Testis (tissue), 2 donors: ENCODE measurements at regions not wholly inside any gene's neighbourhood (a gene's known extent, or its start where the extent isn't known, plus 50 kb on each side); places are given as distances from the start of the nearest gene placed in this dataset.

Experiments
- DNase-seq: peaks from one replicate; pipeline ENCODE4 v3.0.0-alpha.2; 2019
- H3K27ac ChIP-seq, 2 donors: fragments of 200-600 bp; sonication (generic); one replicate each; pipeline ENCODE4 v1.5.1; 2019
- H3K27me3 ChIP-seq: fragments of 200-600 bp; sonication (generic); one replicate; pipeline ENCODE4 v1.5.1; 2019
- H3K36me3 ChIP-seq: fragments of 200-600 bp; sonication (generic); one replicate; pipeline ENCODE4 v1.5.1; 2017; ENCODE audit warnings: low read depth; ENCODE audit errors: missing control alignments
- H3K4me1 ChIP-seq: fragments of 200-600 bp; sonication (generic); one replicate; pipeline ENCODE4 v1.5.1; 2019
- H3K4me3 ChIP-seq, 2 donors: fragments of 200-600 bp; sonication (generic); one replicate each; pipeline ENCODE4 v1.5.1; 2017 to 2019
- H3K9me3 ChIP-seq: fragments of 200-600 bp; sonication (generic); one replicate; pipeline ENCODE4 v1.5.1; 2017
- CTCF ChIP-seq, 3 experiments: fragments of 450-650 bp in 2 of 3; fragments of 200-600 bp in 1 of 3; sonication (generic) in 1 of 3; IDR thresholded peaks; one replicate each; pipeline ENCODE4 v1.5.1; 2016 to 2019; ENCODE audit warnings: antibody characterized with exemption in 3 of 3, mild to moderate bottlenecking in 2 of 3, moderate library complexity in 1 of 3
- POLR2A ChIP-seq: fragments of 450-650 bp; IDR thresholded peaks from one replicate; pipeline ENCODE4 v1.6.1; 2017; ENCODE audit warnings: antibody characterized with exemption, mild to moderate bottlenecking, moderate library complexity
- WGBS, 2 donors: methylation state at CpG; one replicate each; pipeline ENCODE4 v1.1.5; 2018; 5-methylcytosine and 5-hydroxymethylcytosine counted together
- intact Hi-C: fragments of 100-400 bp; cut with DNase I; formaldehyde crosslinking; loops from one replicate; pipeline ENCODE4 v1.15.1; 2023; ENCODE audit warnings: low total_unique reads

- Histone ChIP-seq H3K27ac (no peak overlapping the region), H3K36me3 (no peaks in the 10 kb centered on the region), H3K27me3 (no peaks in the 10 kb centered on the region), H3K4me1 (no peaks in the 10 kb centered on the region), H3K9me3 (no peaks in the 10 kb centered on the region), H3K4me3 (no peak overlapping the region)
- intact Hi-C loops, result no loop called here
- 82 to 90% methylated on average over 1 of the region's 1 CpG for WGBS, 2 donors
- DNase-seq, result no peak
- TF ChIP-seq CTCF (IDR thresholded peaks at IDR 0.05) (no peak), POLR2A (no peak)
These were observed 132.7 kb downstream of the KLHL28 start for GRCh38 chr14:44829021-44829420.

GRCh38 chr14:44828023-44828422, 133.7 kb downstream of the KLHL28 start:
- intact Hi-C loops, result no loop called here
- Histone ChIP-seq H3K4me1 (no peaks in the 10 kb centered on the region), H3K27me3 (no peaks in the 10 kb centered on the region)

GRCh38 chr14:44820230-44820964, 141.3 kb downstream of the KLHL28 start:
- H3K27me3 ChIP-seq, result no peaks in the 10 kb centered on the region
- no peak overlapping the region for H3K4me3 ChIP-seq
- peaks cover 5% of the 10 kb centered on the region for H3K4me1 ChIP-seq
- peak; percentile 77 for DNase-seq
- H3K36me3 ChIP-seq, result no peaks in the 10 kb centered on the region
- intact Hi-C loops, result no loop called here
- H3K27ac ChIP-seq, result no peak overlapping the region
- TF ChIP-seq CTCF (IDR thresholded peaks at IDR 0.05), result no peak
- TF ChIP-seq POLR2A, result no peak
- WGBS, 2 donors, result 60 to 82% methylated on average over 4 to 5 of the region's 5 CpGs
- no peaks in the 10 kb centered on the region for H3K9me3 ChIP-seq

More at GRCh38 chr14:44828023-44828422, 133.7 kb downstream of the KLHL28 start:
- WGBS, 2 donors, result 91 to 100% methylated on average over 1 of the region's 1 CpG
- H3K4me3 ChIP-seq, result no peak overlapping the region
- no peak overlapping the region for H3K27ac ChIP-seq
- DNase-seq, result no peak
- no peaks in the 10 kb centered on the region for H3K36me3 ChIP-seq
- H3K9me3 ChIP-seq, result no peaks in the 10 kb centered on the region
- TF ChIP-seq POLR2A, result no peak
- TF ChIP-seq CTCF (IDR thresholded peaks at IDR 0.05), result no peak

GRCh38 chr14:44814196-44814595, 147.6 kb downstream of the KLHL28 start:
- Histone ChIP-seq H3K27me3 (no peaks in the 10 kb centered on the region), H3K27ac (no peak overlapping the region), H3K4me1 (no peaks in the 10 kb centered on the region), H3K9me3 (no peaks in the 10 kb centered on the region), H3K36me3 (no peaks in the 10 kb centered on the region), H3K4me3 (no peak overlapping the region)
- intact Hi-C loops, result no loop called here
- no peak for DNase-seq
- WGBS, 2 donors, result 88 to 89% methylated on average over 2 of the region's 2 CpGs
- no peak for TF ChIP-seq POLR2A
- TF ChIP-seq CTCF (IDR thresholded peaks at IDR 0.05), result no peak

- Histone ChIP-seq H3K36me3 (no peaks in the 10 kb centered on the region), H3K27me3 (no peaks in the 10 kb centered on the region), H3K9me3 (no peaks in the 10 kb centered on the region), H3K4me3 (no peak overlapping the region), H3K4me1 (no peaks in the 10 kb centered on the region), H3K27ac (no peak overlapping the region)
- intact Hi-C loops, result no loop called here
- TF ChIP-seq CTCF (IDR thresholded peaks at IDR 0.05) (no peak), POLR2A (no peak)
- 90 to 96% methylated on average over 10 of the region's 10 CpGs for WGBS, 2 donors
- DNase-seq, result no peak
These were observed 149.1 kb downstream of the KLHL28 start for GRCh38 chr14:44812672-44813071.
